Mesothelial cell of epicardium (in vitro differentiated cells): ENCODE measurements at regions not wholly inside any gene's neighbourhood (a gene's known extent, or its start where the extent isn't known, plus 50 kb on each side); places are given as distances from the start of the nearest gene placed in this dataset.
"Not testable (repeated sequence)": the region's sequence is repeated elsewhere in the genome, so short reads cannot be mapped to it uniquely, and the experiment has no call there.

ENCODE experiments used
- DNase-seq, 2 experiments: peaks; one replicate each; pipeline ENCODE4 v3.0.0; 2021; ENCODE audit warnings: low spot score in 2 of 2; ENCODE audit not compliant: unreplicated experiment in 2 of 2
- H3K27ac Mint-ChIP-seq: 2 replicates; pipeline ENCODE4 v1.8.0; 2021; ENCODE audit warnings: mixed read lengths
- H3K27me3 Mint-ChIP-seq: 2 replicates; pipeline ENCODE4 v1.8.0; 2021; ENCODE audit warnings: low read depth, mixed read lengths
- H3K36me3 Mint-ChIP-seq: 2 replicates; pipeline ENCODE4 v1.8.0; 2021; ENCODE audit warnings: mixed read lengths
- H3K4me1 Mint-ChIP-seq: 2 replicates; pipeline ENCODE4 v1.8.0; 2021; ENCODE audit warnings: mixed read lengths
- H3K4me3 Mint-ChIP-seq: 2 replicates; pipeline ENCODE4 v1.8.0; 2021; ENCODE audit warnings: mild to moderate bottlenecking, moderate library complexity, mixed read lengths
- H3K9me3 Mint-ChIP-seq: 2 replicates; pipeline ENCODE4 v1.8.0; 2021; ENCODE audit warnings: mixed read lengths
- CTCF ChIP-seq: fragments of 200-600 bp; sonication (generic); IDR thresholded peaks from one replicate; pipeline ENCODE4 v1.5.0; 2021; ENCODE audit warnings: antibody characterized with exemption; ENCODE audit not compliant: unreplicated experiment

GRCh38 chr9:135305546-135306180 lies 173.9 kb upstream of the PPP1R26 start:
- no peak overlapping the region for H3K4me3 Mint-ChIP-seq
- H3K27ac Mint-ChIP-seq: no peak overlapping the region
- H3K9me3 Mint-ChIP-seq: no peaks in the 10 kb centered on the region
- peak in 1 of 2 experiments; percentile 35 for DNase-seq
- peaks cover 76% of the 10 kb centered on the region for H3K27me3 Mint-ChIP-seq
- H3K4me1 Mint-ChIP-seq: no peaks in the 10 kb centered on the region
- no peaks in the 10 kb centered on the region for H3K36me3 Mint-ChIP-seq
- no peak for TF ChIP-seq CTCF

GRCh38 chr9:135306699-135307098 lies 172.9 kb upstream of the PPP1R26 start:
- Mint-ChIP-seq H3K4me3 (no peak overlapping the region), H3K36me3 (no peaks in the 10 kb centered on the region), H3K4me1 (no peaks in the 10 kb centered on the region), H3K9me3 (no peaks in the 10 kb centered on the region), H3K27ac (no peak overlapping the region), H3K27me3 (peaks cover 68% of the 10 kb centered on the region)
- no peak for TF ChIP-seq CTCF
- peak in 1 of 2 experiments; percentile 26 for DNase-seq

GRCh38 chr9:135307300-135307699 lies 172.3 kb upstream of the PPP1R26 start:
- Mint-ChIP-seq H3K9me3 (peaks cover under 1% of the 10 kb centered on the region), H3K27ac (no peak overlapping the region), H3K4me3 (no peak overlapping the region), H3K4me1 (no peaks in the 10 kb centered on the region), H3K36me3 (no peaks in the 10 kb centered on the region), H3K27me3 (peaks cover 62% of the 10 kb centered on the region)
- TF ChIP-seq CTCF: no peak
- DNase-seq: peak in 1 of 2 experiments; percentile 11

- H3K27ac Mint-ChIP-seq, H3K4me1 Mint-ChIP-seq, H3K36me3 Mint-ChIP-seq, H3K9me3 Mint-ChIP-seq, H3K4me3 Mint-ChIP-seq: not testable (repeated sequence)
- H3K27me3 Mint-ChIP-seq: peaks cover 58% of the 10 kb centered on the region
- peak in 1 of 2 experiments; percentile 21 for DNase-seq
Observed at GRCh38 chr9:135307919-135308318, 171.7 kb upstream of the PPP1R26 start.

- H3K9me3 Mint-ChIP-seq: peaks cover 16% of the 10 kb centered on the region
- no peak overlapping the region for H3K27ac Mint-ChIP-seq
Observed at GRCh38 chr9:135308821-135309762, 170.5 kb upstream of the PPP1R26 start.

More at GRCh38 chr9:135308821-135309762, 170.5 kb upstream of the PPP1R26 start:
- peak in 1 of 2 experiments; percentile 29 for DNase-seq
- Mint-ChIP-seq H3K4me3 (no peak overlapping the region), H3K27me3 (peaks cover 48% of the 10 kb centered on the region), H3K36me3 (no peaks in the 10 kb centered on the region), H3K4me1 (no peaks in the 10 kb centered on the region)
- no peak for TF ChIP-seq CTCF
